Sciatic nerve (tissue), 2 donors: ENCODE measurements at regions not wholly inside any gene's neighbourhood (a gene's known extent, or its start where the extent isn't known, plus 50 kb on each side); places are given as distances from the start of the nearest gene placed in this dataset.

Experiments
- ATAC-seq: fragments of 200-7000 bp; cut with Tn5 transposase; one replicate; pipeline ENCODE4 v1.9.1; 2020; ENCODE audit warnings: mild to moderate bottlenecking, moderate library complexity
- DNase-seq: peaks from one replicate; pipeline ENCODE4 v3.0.0-alpha.2; 2020; ENCODE audit warnings: low spot score
- intact Hi-C: fragments of 100-400 bp; cut with DNase I; formaldehyde crosslinking; loops from one replicate; pipeline ENCODE4 v1.14.2; 2022
- donor health status: DM: no; HTN: no; CAD: no.
- donor health status: DM: no; HTN: no; CAD: no.

GRCh38 chr3:59605318-59605717 lies 555.5 kb upstream of the CFAP20DC start:
- intact Hi-C loops, result no loop called here
- ATAC-seq (no peak), DNase-seq (no peak)

GRCh38 chr3:59601486-59601885 lies 551.7 kb upstream of the CFAP20DC start:
- DNase-seq (no peak), ATAC-seq (no peak)
- intact Hi-C loops, result no loop called here

GRCh38 chr3:59600631-59601030 lies 550.8 kb upstream of the CFAP20DC start:
- intact Hi-C loops, result no loop called here
- ATAC-seq, result no peak
- DNase-seq, result no peak

- intact Hi-C loops, result no loop called here
- ATAC-seq (no peak), DNase-seq (no peak)
Observed at GRCh38 chr3:59596741-59597140, 546.9 kb upstream of the CFAP20DC start.

- no peak for ATAC-seq
- DNase-seq, result no peak
- intact Hi-C loops, result no loop called here
Observed at GRCh38 chr3:59595830-59596229, 546.0 kb upstream of the CFAP20DC start.

GRCh38 chr3:59593380-59593779 lies 543.6 kb upstream of the CFAP20DC start:
- intact Hi-C loops, result no loop called here
- no peak for ATAC-seq
- DNase-seq, result no peak

- intact Hi-C loops, result no loop called here
- DNase-seq, result no peak
- ATAC-seq, result no peak
Observed at GRCh38 chr3:59580996-59581395, 531.2 kb upstream of the CFAP20DC start.

GRCh38 chr3:59580499-59580898 lies 530.7 kb upstream of the CFAP20DC start:
- DNase-seq, result no peak

GRCh38 chr3:59578129-59578528 lies 528.3 kb upstream of the CFAP20DC start:
- DNase-seq, result no peak
- ATAC-seq, result no peak

More at GRCh38 chr3:59580499-59580898, 530.7 kb upstream of the CFAP20DC start:
- ATAC-seq, result no peak
- intact Hi-C loops, result no loop called here

GRCh38 chr3:59576606-59577005 lies 526.8 kb upstream of the CFAP20DC start:
- intact Hi-C loops, result no loop called here
- no peak for ATAC-seq

More at GRCh38 chr3:59578129-59578528, 528.3 kb upstream of the CFAP20DC start:
- intact Hi-C loops, result no loop called here

GRCh38 chr3:59575113-59576001 lies 525.5 kb upstream of the CFAP20DC start:
- DNase-seq (peak; percentile 92), ATAC-seq (peak; percentile 80)
- intact Hi-C loops, result no loop called here

More at GRCh38 chr3:59576606-59577005, 526.8 kb upstream of the CFAP20DC start:
- DNase-seq, result no peak

GRCh38 chr3:59573911-59574310 lies 524.1 kb upstream of the CFAP20DC start:
- ATAC-seq (peak; percentile 92), DNase-seq (peak; percentile 60)
- intact Hi-C loops, result no loop called here

- DNase-seq (no peak), ATAC-seq (peak; percentile 47)
- intact Hi-C loops, result no loop called here
Observed at GRCh38 chr3:59572106-59572505, 522.3 kb upstream of the CFAP20DC start.

GRCh38 chr3:59570806-59571205 lies 521.0 kb upstream of the CFAP20DC start:
- ATAC-seq (no peak), DNase-seq (no peak)
- intact Hi-C loops, result no loop called here

GRCh38 chr3:59567661-59568060 lies 517.8 kb upstream of the CFAP20DC start:
- ATAC-seq (no peak), DNase-seq (no peak)
- intact Hi-C loops, result no loop called here

GRCh38 chr3:59566481-59566975 lies 516.7 kb upstream of the CFAP20DC start:
- ATAC-seq, result no peak
- no peak for DNase-seq
- intact Hi-C loops, result no loop called here

GRCh38 chr3:59565125-59565524 lies 515.3 kb upstream of the CFAP20DC start:
- intact Hi-C loops, result no loop called here

GRCh38 chr3:59563966-59564365 lies 514.1 kb upstream of the CFAP20DC start:
- intact Hi-C loops, result no loop called here
- ATAC-seq (no peak), DNase-seq (no peak)

More at GRCh38 chr3:59565125-59565524, 515.3 kb upstream of the CFAP20DC start:
- ATAC-seq (no peak), DNase-seq (no peak)

GRCh38 chr3:59563072-59563605 lies 513.3 kb upstream of the CFAP20DC start:
- no peak for ATAC-seq
- DNase-seq, result no peak
- intact Hi-C loops, result no loop called here

GRCh38 chr3:59559721-59560435 lies 510.1 kb upstream of the CFAP20DC start:
- ATAC-seq, result no peak
- DNase-seq, result no peak
- intact Hi-C loops, result no loop called here
